ENCODE measurements at regions not wholly inside any gene's neighbourhood (a gene's known extent, or its start where the extent isn't known, plus 50 kb on each side); places are given as distances from the start of the nearest gene placed in this dataset.

GRCh38 chr6:23435798-23436197 lies 690.2 kb upstream of the NRSN1 start:
- H3K4me3 ChIP-seq (ENCODE audit: low read depth, low read length): no peak overlapping the region
- no peak for TF ChIP-seq CTCF (IDR thresholded peaks at IDR 0.05; ENCODE audit: low read depth, low read length)
- H3K9me3 ChIP-seq: no peaks in the 10 kb centered on the region
- no peaks in the 10 kb centered on the region for H3K4me1 ChIP-seq
- no peak for DNase-seq
- no peaks in the 10 kb centered on the region for H3K36me3 ChIP-seq
- H3K27me3 ChIP-seq: no peaks in the 10 kb centered on the region

GRCh38 chr6:23441808-23442461 lies 684.1 kb upstream of the NRSN1 start:
- Histone ChIP-seq H3K9me3 (no peaks in the 10 kb centered on the region), H3K4me1 (peaks cover 17% of the 10 kb centered on the region), H3K27me3 (no peaks in the 10 kb centered on the region), H3K36me3 (no peaks in the 10 kb centered on the region), H3K4me3 (ENCODE audit: low read depth, low read length) (no peak overlapping the region)
- no peak for DNase-seq
- no peak for TF ChIP-seq CTCF (IDR thresholded peaks at IDR 0.05; ENCODE audit: low read depth, low read length)

GRCh38 chr6:23445157-23445710 lies 680.8 kb upstream of the NRSN1 start:
- Histone ChIP-seq H3K9me3 (no peaks in the 10 kb centered on the region), H3K4me3 (ENCODE audit: low read depth, low read length) (no peak overlapping the region), H3K4me1 (peaks cover 17% of the 10 kb centered on the region), H3K36me3 (no peaks in the 10 kb centered on the region), H3K27me3 (no peaks in the 10 kb centered on the region)
- no peak for DNase-seq
- no peak for TF ChIP-seq CTCF (IDR thresholded peaks at IDR 0.05; ENCODE audit: low read depth, low read length)

- peaks cover 17% of the 10 kb centered on the region for H3K4me1 ChIP-seq
- peak; percentile 87 for TF ChIP-seq CTCF (IDR thresholded peaks at IDR 0.05; ENCODE audit: low read depth, low read length)
- peak; percentile 24 for DNase-seq
- H3K36me3 ChIP-seq: no peaks in the 10 kb centered on the region
- no peaks in the 10 kb centered on the region for H3K9me3 ChIP-seq
- H3K27me3 ChIP-seq: no peaks in the 10 kb centered on the region
- H3K4me3 ChIP-seq (ENCODE audit: low read depth, low read length): no peak overlapping the region
Measured at GRCh38 chr6:23446469-23446967, 679.5 kb upstream of the NRSN1 start.

- peaks cover 17% of the 10 kb centered on the region for H3K4me1 ChIP-seq
- TF ChIP-seq CTCF (IDR thresholded peaks at IDR 0.05; ENCODE audit: low read depth, low read length): no peak
- no peak for DNase-seq
Measured at GRCh38 chr6:23447731-23448130, 678.3 kb upstream of the NRSN1 start.

GRCh38 chr6:23448281-23448680 lies 677.7 kb upstream of the NRSN1 start:
- no peak for DNase-seq
- Histone ChIP-seq H3K36me3 (no peaks in the 10 kb centered on the region), H3K9me3 (no peaks in the 10 kb centered on the region), H3K4me3 (ENCODE audit: low read depth, low read length) (no peak overlapping the region), H3K27me3 (no peaks in the 10 kb centered on the region), H3K4me1 (peaks cover 17% of the 10 kb centered on the region)
- TF ChIP-seq CTCF (IDR thresholded peaks at IDR 0.05; ENCODE audit: low read depth, low read length): no peak

More at GRCh38 chr6:23447731-23448130, 678.3 kb upstream of the NRSN1 start:
- no peaks in the 10 kb centered on the region for H3K9me3 ChIP-seq
- no peaks in the 10 kb centered on the region for H3K27me3 ChIP-seq
- no peak overlapping the region for H3K4me3 ChIP-seq (ENCODE audit: low read depth, low read length)
- no peaks in the 10 kb centered on the region for H3K36me3 ChIP-seq
